ENCODE measurements at regions not wholly inside any gene's neighbourhood (a gene's known extent, or its start where the extent isn't known, plus 50 kb on each side); places are given as distances from the start of the nearest gene placed in this dataset.
"Not testable (repeated sequence)": the region's sequence is repeated elsewhere in the genome, so short reads cannot be mapped to it uniquely, and the experiment has no call there.

DNA sequence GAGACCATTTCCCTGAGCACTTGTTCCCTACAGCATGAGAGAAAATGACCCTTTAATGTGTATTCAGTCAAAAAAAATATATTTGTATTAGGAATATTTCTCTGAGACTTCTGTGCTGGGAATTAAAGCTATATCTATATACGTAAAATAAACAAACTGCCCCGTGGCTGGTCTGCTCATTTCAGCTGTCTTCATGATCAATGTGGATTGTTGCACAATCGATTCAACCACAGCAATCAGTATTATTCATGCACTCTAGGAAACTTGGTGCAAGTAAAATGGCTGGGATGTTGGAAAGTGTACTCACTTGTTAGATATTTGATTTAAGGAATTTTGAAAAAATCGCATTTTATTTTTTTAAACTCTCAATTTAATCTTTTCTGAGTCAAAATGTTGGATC is 307.9 kb upstream of the ZFP42 start:
- DNase-seq (ENCODE audit: low read depth in 2 of 3, low spot score in 2 of 3): no peak

DNA sequence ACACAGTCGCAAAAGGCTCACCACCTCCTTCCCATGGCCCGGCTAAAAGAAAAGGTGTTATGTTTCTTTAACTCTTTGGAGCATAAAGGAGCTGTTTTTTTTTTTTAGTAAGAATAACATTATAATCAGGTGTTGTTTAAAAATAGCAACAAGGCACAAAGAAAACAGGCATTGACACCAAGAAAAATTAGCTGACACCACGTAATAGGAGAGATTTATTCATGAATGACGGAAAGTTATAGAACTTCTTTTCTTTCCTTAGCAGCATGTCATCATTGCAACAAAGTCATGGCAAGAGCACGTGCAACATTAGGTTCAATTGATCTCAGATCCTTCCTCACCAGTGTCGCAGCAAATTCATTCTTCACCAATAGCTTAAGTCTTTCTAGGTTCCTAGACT is 302.9 kb upstream of the ZFP42 start:
- DNase-seq (ENCODE audit: low read depth in 2 of 3, low spot score in 2 of 3): no peak

DNA sequence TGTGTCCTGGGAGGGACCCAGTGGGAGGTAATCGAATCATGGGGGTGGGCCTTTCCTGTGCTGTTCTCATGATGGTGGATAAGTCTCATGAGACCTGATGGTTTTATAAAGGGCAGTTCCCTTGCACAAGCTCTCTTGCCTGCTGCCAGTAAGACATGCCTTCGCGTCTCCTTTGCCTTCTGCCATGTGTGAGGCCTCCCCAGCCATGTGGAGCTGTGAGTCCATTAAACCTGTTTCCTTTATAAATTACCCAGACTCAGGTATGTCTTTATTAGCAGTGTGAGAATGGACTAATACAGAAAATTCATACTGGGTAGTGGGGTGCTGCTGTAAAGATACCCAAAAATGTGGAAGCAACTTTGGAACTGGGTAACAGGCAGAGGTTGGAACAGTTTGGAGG is 300.0 kb upstream of the ZFP42 start:
- DNase-seq (ENCODE audit: low read depth in 2 of 3, low spot score in 2 of 3): not testable (repeated sequence)

DNA sequence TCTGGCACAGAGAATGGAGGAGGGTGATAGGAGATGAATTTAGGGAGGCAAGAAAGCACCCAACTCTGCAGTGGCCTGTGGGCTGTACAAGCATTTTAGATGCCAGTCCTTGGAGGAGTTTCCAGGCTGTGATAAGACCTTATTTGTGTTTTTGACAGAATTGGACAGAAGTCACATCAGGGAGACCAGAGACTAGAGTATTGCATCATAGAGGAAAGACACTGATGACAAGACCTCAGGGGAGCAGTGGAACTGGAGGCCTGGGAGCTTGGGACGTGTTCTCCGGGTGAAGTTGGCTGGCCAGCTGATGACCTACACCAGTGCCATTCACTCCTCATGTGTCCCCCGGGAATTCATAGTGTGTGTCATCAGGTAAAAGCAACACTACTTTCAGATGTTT is 284.0 kb upstream of the ZFP42 start:
- DNase-seq (ENCODE audit: low read depth in 2 of 3, low spot score in 2 of 3): no peak

DNA sequence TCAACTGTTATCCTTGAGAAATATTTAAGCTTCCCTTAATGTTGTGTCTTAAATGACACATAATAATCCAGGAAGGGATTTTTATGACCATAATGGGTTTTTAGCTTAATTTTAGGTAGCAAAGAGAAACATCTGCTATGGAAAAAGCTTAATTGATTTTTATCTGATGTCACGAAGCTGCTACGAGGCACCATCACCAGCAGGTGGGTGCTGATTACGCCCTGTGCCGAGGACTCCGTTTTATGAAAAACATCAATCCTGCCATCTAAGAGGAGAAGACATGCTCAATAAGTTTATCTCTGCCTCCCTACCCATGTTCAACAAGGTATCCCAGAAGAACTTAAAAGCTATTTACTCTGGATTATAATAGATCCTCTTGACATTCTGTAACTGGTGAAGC is 280.6 kb upstream of the ZFP42 start:
- DNase-seq (ENCODE audit: low read depth in 2 of 3, low spot score in 2 of 3): no peak

DNA sequence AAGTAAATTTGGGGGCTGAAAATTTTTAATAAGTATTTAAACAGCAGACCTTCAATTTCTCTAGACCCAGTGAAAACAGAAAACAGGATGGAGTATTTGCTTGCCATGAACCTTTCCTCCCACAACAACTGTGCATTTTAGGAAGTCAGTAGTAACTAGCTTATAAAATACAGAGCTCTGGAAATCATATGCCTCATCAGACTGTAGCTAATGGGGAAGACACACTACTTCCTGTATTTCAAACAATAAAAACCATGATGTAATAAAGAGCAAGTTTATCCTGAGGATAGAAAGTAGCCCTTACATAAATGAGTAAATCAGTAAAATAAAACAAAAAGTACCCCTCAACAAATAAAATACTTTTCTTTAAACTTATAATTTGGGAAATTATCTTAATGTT is 280.1 kb upstream of the ZFP42 start:
- DNase-seq (ENCODE audit: low read depth in 2 of 3, low spot score in 2 of 3): no peak

DNA sequence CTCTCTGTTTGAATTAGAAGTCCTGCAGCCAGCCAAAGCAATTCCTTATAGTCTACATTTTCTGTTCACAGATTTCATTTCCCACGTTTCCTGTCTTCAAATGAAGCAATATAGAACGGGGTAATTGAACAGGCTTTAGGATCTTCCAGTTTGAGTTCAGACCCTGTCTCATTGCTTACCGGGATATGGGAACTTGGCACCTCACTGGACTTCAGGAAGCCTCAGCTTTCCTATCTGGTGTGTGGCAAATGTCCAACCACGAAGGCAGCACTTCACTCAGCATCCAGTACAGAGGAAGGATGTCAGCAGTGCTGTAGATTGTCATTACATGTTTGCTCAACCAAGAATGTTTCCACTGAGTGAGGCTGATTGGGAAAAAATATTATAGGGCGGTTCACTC is 271.1 kb upstream of the ZFP42 start:
- DNase-seq (ENCODE audit: low read depth in 2 of 3, low spot score in 2 of 3): no peak

DNA sequence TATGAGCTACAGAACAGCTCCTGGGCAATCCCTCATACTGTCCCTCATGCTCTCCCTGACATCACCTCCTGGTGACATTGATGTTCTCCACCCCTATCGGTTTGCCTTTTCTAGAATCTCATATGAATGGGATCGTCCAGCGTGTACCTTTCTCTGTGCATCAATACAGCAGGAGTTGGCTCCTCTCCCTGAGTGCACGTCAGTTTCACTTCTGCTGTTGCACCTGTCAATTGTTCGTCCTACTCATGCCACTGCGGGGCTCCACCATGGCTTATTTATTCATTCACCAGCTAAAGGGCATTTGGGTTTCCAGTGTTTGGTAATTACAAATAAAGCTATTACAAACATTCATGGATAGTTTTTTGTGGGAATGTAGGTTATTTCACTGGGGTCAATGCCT is 269.1 kb upstream of the ZFP42 start:
- no peak for DNase-seq (ENCODE audit: low read depth in 2 of 3, low spot score in 2 of 3)

DNA sequence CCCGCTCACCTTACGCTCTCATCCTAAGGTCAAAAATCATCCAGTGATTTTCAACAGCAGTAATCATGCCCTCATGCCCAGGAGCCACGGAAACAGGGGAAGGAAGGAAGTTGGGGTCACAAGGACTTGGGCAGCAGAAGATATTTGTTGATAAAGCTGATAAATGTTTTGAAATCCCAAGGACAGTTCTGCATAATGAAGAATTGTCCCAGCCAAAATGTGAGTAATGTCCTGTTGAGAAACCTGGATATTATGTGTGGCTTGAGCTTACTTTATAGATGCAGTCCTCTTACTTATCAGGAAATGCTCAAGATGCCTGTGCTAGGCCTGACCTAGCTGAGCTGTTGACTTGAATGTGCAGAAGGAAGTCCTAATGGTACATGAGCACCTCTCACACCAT is 263.0 kb upstream of the ZFP42 start:
- no peak for DNase-seq (ENCODE audit: low read depth in 2 of 3, low spot score in 2 of 3)

DNA sequence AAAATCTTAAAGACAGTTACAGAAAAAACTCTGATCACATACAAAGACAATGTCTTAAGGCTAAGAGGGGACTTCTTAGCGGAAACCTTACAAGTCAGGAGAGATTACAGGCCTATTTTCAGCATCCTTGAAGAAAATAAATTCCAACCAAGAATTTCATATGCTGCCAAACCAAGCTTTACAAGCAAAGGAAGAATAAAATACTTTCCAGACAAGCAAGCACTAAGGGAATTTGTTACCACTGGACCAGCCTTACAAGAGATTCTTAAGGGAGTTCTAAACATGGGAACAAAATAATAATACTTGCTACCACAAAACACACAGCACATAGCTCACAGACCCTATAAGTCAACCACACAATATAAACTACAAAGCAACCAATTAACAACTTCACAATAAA is 255.8 kb upstream of the ZFP42 start:
- DNase-seq (ENCODE audit: low read depth in 2 of 3, low spot score in 2 of 3): no peak

DNA sequence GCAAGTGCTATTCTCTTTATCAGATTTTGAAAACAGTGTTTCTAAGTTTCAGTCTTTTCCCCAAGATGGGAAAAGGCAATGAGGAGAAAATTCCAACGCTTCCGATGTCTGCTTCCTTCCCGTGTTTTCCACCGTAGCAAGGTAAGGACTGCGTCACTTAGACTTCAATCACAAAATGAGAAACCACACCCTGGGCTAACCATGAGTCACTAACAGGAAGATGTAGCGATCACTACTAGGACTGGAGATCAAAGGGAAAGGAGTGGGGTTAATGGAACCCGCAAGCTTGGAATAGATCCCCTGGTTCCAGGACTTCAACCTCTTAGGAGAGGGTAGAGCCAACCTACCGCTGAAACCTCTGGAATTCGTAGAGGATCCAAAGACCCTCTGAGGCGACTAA is 250.7 kb upstream of the ZFP42 start:
- DNase-seq (ENCODE audit: low read depth in 2 of 3, low spot score in 2 of 3): no peak

DNA sequence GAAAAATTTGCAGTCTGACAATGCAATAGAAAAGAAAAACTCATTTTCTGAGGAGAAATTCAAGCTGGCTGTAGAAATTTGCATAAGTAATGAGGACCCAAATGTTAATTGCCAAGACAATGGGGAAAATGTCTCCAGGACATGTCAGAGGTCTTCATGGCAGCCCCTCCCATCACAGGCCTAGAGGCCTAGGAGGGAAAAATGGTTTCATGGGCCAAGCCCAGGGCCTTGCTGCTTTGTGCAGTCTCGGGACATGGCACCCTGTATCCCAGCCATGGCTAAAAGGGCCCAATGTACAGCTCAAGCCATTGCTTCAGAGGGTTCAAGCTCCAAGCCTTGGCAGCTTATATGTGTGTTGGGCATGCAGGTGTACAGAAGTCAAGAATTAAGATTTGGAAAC is 244.9 kb upstream of the ZFP42 start:
- not testable (repeated sequence) for DNase-seq (ENCODE audit: low read depth in 2 of 3, low spot score in 2 of 3)

DNA sequence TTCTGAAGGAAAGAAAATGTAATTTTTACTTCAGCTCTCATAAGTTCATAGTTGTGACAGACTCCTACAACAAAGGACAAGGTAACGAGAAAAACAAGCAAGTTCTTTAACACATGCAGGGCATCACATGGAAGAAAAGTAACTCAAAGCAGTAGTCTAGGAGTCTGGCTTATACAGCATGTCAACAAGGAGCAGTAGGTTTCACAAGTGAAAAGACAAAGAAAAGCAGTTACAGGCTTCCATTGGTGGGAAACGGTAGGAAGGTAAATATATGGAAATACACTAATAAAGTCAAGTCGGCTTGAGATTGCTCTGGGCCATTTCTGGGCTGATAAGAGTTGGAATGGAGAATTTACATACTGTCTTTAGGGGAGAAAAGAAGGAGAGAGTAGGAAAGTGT is 228.4 kb upstream of the ZFP42 start:
- no peak for DNase-seq (ENCODE audit: low read depth in 2 of 3, low spot score in 2 of 3)

DNA sequence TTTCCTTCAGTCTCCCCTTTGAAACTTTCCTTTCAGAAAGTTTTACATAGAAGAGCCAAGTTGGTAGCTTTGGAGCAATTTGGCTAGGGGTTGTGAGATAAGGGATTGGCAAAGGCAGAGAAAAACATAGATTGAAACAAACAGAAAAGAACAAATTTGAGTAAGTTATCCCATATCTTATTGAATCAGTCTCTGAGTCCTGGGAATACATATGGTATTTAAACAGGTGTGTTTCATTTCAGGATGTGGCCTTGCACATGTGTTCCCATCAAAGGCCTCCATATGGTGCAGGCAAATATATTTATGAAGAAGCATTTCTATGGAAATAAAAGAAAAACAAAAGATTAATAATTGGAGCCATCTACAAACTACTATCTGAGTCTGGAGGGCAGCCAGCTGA is 227.9 kb upstream of the ZFP42 start:
- no peak for DNase-seq (ENCODE audit: low read depth in 2 of 3, low spot score in 2 of 3)

DNA sequence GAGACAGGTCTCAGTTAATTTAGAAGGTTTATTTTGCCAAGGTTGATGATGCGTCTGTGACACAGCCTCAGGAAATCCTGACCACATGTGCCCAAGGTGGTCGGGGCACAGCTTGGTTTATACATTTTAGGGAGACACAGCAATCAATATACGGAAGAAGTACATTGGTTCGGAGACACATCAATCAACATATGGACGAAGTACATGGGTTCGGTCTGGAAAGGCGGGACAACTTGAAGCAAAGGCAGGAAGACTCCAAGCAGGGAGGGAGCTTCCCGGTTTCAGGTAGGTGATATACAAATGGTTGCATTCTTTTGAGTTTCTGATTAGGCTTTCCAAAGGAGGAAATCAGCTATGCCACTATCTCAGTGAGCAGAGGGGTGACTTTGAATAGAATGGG is 225.2 kb upstream of the ZFP42 start:
- no peak for DNase-seq (ENCODE audit: low read depth in 2 of 3, low spot score in 2 of 3)

DNA sequence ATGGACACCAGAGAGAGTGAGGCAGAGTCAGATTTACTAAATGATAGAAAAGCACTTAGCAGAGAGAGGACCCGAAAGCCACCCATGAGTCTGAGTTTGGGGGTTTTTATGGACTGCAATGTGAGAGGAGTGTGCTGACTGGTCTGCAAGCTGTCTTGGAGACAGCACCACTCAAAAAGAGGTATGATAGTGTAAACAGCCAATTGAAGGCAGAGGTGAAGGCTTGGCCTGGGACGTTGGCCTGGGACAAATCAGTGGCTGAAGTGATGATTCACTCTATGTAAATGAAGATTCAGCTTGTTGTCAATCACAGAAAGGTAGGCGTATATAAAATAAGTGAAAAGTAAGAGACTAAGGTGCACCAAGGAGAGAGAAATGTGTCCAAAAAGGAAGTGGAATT is 217.6 kb upstream of the ZFP42 start:
- DNase-seq (ENCODE audit: low read depth in 2 of 3, low spot score in 2 of 3): no peak

DNA sequence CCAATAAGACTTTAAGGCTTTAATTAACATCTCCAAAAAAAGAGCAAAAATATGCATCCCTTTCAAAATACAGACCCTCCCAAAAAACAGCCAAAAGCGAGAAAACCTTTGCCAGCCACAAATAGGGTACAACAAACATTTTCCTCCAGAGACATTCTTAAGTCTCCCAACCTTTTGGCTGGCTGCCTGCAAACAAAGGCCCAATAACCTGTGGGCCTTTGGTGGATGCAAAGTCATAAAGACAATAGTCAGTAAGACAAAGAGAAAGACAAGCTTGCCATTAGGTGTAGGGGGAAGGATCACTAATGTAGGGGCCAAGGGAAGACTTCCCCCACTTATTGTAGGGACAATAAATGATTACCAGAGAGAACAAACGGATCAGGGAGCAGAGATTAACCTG is 215.5 kb upstream of the ZFP42 start:
- DNase-seq (ENCODE audit: low read depth in 2 of 3, low spot score in 2 of 3): no peak

DNA sequence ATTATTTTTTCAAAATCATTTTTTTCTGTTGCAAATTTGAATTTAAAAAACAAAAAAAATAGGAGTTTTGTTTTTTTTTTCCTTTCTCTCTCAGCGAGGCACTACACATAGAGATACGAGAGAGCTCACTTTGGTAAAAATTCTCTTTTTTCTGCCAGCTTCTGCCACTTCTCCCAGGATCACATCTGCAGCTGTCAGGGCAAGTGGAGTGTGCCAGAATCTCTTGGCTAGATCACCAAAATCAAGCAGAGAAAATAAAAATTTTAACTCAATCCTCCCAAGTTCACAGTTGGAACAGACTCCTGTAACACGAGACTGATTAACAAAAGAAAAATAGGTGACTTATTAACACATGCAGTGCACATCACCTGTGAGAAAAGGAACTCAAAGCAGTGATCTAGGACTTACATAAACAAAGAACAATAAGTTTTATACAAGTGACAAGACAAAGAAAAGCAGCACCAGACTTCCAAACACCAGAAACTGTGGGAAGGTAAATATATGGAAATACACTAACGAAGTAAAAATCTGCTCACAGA is 213.2 kb upstream of the ZFP42 start:
- DNase-seq (ENCODE audit: low read depth in 2 of 3, low spot score in 2 of 3): no peak

DNA sequence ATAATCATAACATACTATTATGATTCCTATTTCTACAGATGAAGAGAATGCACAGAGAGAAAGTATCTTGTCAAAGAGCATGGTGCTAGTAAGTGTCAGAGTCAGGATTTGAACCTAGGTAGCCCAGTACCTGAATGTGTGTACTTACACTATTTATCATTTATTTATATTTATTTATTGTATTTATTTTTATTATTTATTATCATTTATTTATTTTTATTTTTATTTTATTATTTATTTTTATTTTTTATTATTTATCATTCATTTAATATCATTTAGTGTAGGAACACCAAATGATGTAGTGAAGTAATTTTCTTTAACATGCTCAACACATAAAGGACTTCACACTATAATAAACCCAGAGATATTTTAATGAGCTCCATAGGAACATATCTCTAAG is 209.4 kb upstream of the ZFP42 start:
- DNase-seq (ENCODE audit: low read depth in 2 of 3, low spot score in 2 of 3): no peak

DNA sequence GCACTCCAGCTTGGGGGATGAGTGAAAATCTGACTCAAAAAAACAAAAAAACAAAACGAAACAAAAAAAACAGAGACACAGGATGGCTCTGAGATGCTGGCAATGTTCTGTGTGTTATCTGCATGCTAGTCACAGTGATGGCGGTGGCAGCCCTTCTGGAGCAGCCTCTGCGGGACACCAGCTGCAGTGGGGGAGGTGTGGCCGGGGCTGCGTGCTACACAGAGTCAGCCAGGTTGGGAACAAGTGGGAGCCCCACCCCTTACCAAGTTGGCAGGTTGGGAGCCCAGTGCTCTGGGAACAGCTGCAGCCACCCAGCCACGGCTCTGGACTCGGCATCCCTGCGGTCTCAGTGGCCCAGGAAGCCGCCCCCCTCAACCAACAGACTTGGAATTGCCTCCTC is 206.5 kb upstream of the ZFP42 start:
- DNase-seq (ENCODE audit: low read depth in 2 of 3, low spot score in 2 of 3): no peak

DNA sequence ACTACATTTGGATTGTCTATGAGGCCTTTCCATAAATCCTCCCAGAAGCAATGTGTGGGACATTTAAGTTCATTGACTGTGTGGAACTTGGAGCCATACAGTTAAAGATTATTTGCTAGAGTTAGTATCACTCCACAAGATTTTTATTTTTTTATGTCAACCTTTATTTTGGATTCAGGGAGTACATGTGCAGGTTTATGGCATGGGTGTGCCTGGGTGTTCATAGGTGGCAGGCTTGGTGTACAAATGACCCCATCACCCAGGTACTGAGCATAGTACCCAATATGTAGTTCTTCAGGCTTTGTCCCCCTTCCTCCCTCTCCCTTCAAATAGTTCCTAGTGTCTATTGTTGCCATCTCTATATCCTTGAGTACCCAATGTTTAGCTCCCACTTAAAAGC is 199.8 kb upstream of the ZFP42 start:
- DNase-seq (ENCODE audit: low read depth in 2 of 3, low spot score in 2 of 3): no peak

DNA sequence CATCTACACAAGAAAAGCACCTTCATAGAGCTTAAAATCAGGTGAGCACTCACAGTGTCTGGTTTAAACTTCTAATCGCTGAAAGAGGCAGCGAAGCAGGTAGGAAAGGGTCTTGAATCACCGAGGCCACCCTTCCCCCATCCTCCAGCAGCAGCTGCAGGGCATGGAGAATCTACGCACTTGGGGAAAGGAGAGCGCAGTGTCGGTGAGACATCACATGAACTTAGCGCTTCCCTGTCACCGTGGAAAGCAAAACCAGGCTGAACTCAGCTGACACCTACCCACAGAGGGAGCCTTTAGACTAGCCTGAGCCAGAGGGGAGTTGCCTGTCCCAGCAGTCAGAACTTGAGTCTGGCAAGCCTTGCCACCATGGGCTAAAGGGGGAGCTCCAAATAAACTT is 197.2 kb upstream of the ZFP42 start:
- DNase-seq (ENCODE audit: low read depth in 2 of 3, low spot score in 2 of 3): no peak

DNA sequence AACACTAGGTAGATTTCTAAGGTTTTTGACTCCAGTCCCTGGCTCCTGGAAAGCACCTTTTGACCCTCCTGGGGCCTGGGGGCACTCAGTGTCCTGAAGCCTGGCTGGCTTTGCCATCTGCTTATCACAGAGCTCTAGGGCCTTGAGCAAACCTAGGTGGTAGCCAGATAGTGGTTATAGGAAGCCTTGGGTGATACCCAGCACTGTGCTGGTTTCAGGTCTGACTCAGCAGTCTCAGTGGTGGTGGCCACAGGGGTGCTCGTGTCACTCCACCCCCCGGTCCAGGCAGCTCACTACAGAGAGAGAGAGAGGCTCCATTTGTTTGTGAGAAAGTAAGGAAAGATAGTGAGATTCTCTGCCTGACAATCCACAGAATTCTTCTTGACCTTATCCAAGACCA is 195.8 kb upstream of the ZFP42 start:
- DNase-seq (ENCODE audit: low read depth in 2 of 3, low spot score in 2 of 3): no peak

DNA sequence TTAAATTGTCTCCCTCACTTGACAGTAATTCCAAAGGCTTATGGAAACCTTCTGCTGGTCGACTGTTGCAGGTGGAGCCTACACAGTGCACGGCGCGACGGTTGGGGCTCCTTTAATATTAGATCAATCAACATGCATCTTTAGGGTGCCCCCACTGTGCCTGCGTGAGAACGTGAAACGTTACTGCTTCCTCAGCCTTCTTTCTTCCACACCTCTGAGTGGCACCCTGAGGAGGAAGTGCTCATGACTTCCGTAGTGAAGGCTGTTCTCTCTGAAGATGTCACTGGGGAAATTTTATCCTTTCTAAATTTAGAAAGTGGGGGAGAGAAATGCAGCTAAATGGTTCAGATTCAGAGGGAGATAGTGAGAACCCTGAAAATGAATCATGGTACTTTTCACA is 184.0 kb upstream of the ZFP42 start:
- no peak for DNase-seq (ENCODE audit: low read depth in 2 of 3, low spot score in 2 of 3)

Measured in hematopoietic multipotent progenitor cell (in vitro differentiated cells).